Breast epithelium (tissue), 3 donors: ENCODE measurements at regions not wholly inside any gene's neighbourhood (a gene's known extent, or its start where the extent isn't known, plus 50 kb on each side); places are given as distances from the start of the nearest gene placed in this dataset.

ENCODE experiments used
- CTCF ChIP-seq, 3 donors: fragments of 450-650 bp; IDR thresholded peaks; one replicate each; pipeline ENCODE4 v1.5.1; 2016 to 2017; ENCODE audit warnings: antibody characterized with exemption in 3 of 3, mild to moderate bottlenecking in 3 of 3, moderate library complexity in 3 of 3
- POLR2A ChIP-seq: fragments of 450-650 bp; IDR thresholded peaks from one replicate; pipeline ENCODE4 v1.6.1; 2016; ENCODE audit warnings: antibody characterized with exemption, mild to moderate bottlenecking, moderate library complexity

GRCh38 chr12:102722147-102722546 is 194.9 kb downstream of the PAH start:
- no peak for TF ChIP-seq CTCF (IDR thresholded peaks at IDR 0.05)
- TF ChIP-seq POLR2A: no peak
